ENCODE measurements at regions not wholly inside any gene's neighbourhood (a gene's known extent, or its start where the extent isn't known, plus 50 kb on each side); places are given as distances from the start of the nearest gene placed in this dataset.

- DNase-seq (ENCODE audit: low spot score), result no peak
Observed at GRCh38 chr20:12276011-12276673, 358.4 kb downstream of the BTBD3 start.

- DNase-seq (ENCODE audit: low spot score), result peak; percentile 50
Observed at GRCh38 chr20:12287575-12287974, 369.9 kb downstream of the BTBD3 start.

GRCh38 chr20:12289465-12289864 is 371.8 kb downstream of the BTBD3 start:
- no peak for DNase-seq (ENCODE audit: low spot score)

GRCh38 chr20:12291386-12291785 is 373.7 kb downstream of the BTBD3 start:
- no peak for DNase-seq (ENCODE audit: low spot score)

- DNase-seq (ENCODE audit: low spot score), result no peak
Observed at GRCh38 chr20:12293900-12294299, 376.2 kb downstream of the BTBD3 start.

- no peak for DNase-seq (ENCODE audit: low spot score)
Observed at GRCh38 chr20:12294678-12295077, 377.0 kb downstream of the BTBD3 start.

- DNase-seq (ENCODE audit: low spot score), result no peak
Observed at GRCh38 chr20:12305188-12305950, 387.7 kb downstream of the BTBD3 start.

GRCh38 chr20:12306107-12306506 is 388.4 kb downstream of the BTBD3 start:
- DNase-seq (ENCODE audit: low spot score), result no peak

- no peak for DNase-seq (ENCODE audit: low spot score)
Observed at GRCh38 chr20:12311094-12311865, 393.6 kb downstream of the BTBD3 start.

- no peak for DNase-seq (ENCODE audit: low spot score)
Observed at GRCh38 chr20:12315652-12316051, 398.0 kb downstream of the BTBD3 start.

GRCh38 chr20:12316794-12317193 is 399.1 kb downstream of the BTBD3 start:
- DNase-seq (ENCODE audit: low spot score), result no peak

- no peak for DNase-seq (ENCODE audit: low spot score)
Observed at GRCh38 chr20:12317433-12317832, 399.7 kb downstream of the BTBD3 start.

- no peak for DNase-seq (ENCODE audit: low spot score)
Observed at GRCh38 chr20:12318043-12318442, 400.4 kb downstream of the BTBD3 start.

GRCh38 chr20:12321736-12322135 is 404.0 kb downstream of the BTBD3 start:
- DNase-seq (ENCODE audit: low spot score), result no peak

- no peak for DNase-seq (ENCODE audit: low spot score)
Observed at GRCh38 chr20:12327205-12327604, 409.5 kb downstream of the BTBD3 start.

GRCh38 chr20:12331236-12331635 is 413.5 kb downstream of the BTBD3 start:
- DNase-seq (ENCODE audit: low spot score), result no peak

- no peak for DNase-seq (ENCODE audit: low spot score)
Observed at GRCh38 chr20:12337601-12338000, 419.9 kb downstream of the BTBD3 start.

- no peak for DNase-seq (ENCODE audit: low spot score)
Observed at GRCh38 chr20:12345978-12346377, 428.3 kb downstream of the BTBD3 start.

- no peak for DNase-seq (ENCODE audit: low spot score)
Observed at GRCh38 chr20:12353842-12354241, 436.1 kb downstream of the BTBD3 start.

- DNase-seq (ENCODE audit: low spot score), result no peak
Observed at GRCh38 chr20:12354725-12355124, 437.0 kb downstream of the BTBD3 start.

- no peak for DNase-seq (ENCODE audit: low spot score)
Observed at GRCh38 chr20:12355185-12355584, 437.5 kb downstream of the BTBD3 start.

- DNase-seq (ENCODE audit: low spot score), result peak; percentile 20
Observed at GRCh38 chr20:12358006-12358654, 440.4 kb downstream of the BTBD3 start.

- DNase-seq (ENCODE audit: low spot score), result no peak
Observed at GRCh38 chr20:12358655-12359009, 440.9 kb downstream of the BTBD3 start.

Measured in LoVo (cell line).